A549 (cell line): ENCODE measurements at regions not wholly inside any gene's neighbourhood (a gene's known extent, or its start where the extent isn't known, plus 50 kb on each side); places are given as distances from the start of the nearest gene placed in this dataset.

Experiments
- ATAC-seq, 2 experiments: fragments of 200-7000 bp in 1 of 2; fragments of >200 bp in 1 of 2; cut with Nextera tagmentation in 1 of 2; cut with Tn5 transposase in 1 of 2; 3 replicates each; pipeline versions ENCODE4 v1.8.0 to v1.9.1; 2018 to 2020; ENCODE audit warnings: mild to moderate bottlenecking in 1 of 2, moderate library complexity in 1 of 2
- CTCF ChIA-PET: fragments of 300-600 bp; sonication (Branson Sonifier 250); formaldehyde crosslinking; extraction: SDS; loops from one replicate; lab custom pipeline; 2021; ENCODE audit warnings: antibody characterized with exemption, inconsistent platforms; lab: Yijun Ruan, JAX
- POLR2A ChIA-PET: fragments of 350-600 bp; formaldehyde crosslinking; extraction: SDS; loops from one replicate; lab custom pipeline; 2021; ENCODE audit warnings: antibody characterized with exemption, inconsistent platforms; lab: Yijun Ruan, JAX
- DNase-seq, 2 experiments: peaks; one replicate each; pipeline versions ENCODE4 v3.0.0 to v3.0.0-alpha.2; 2011 to 2016; ENCODE audit warnings: low read depth in 1 of 2, low spot score in 1 of 2
- FAIRE-seq: peaks from 2 replicates; lab custom pipeline; 2011; peaks lifted over from hg19 to GRCh38; lab: Jason Lieb, UNC
- H3K27ac ChIP-seq, 2 experiments: fragments of >200 bp; sonication (Bioruptor Twin); formaldehyde crosslinking; 3 replicates each; pipeline ENCODE4 v1.5.1; 2016 to 2017
- H3K4me1 ChIP-seq: fragments of >200 bp; sonication (Bioruptor Twin); formaldehyde crosslinking; 3 replicates; pipeline ENCODE4 v1.6.1; 2016
- H3K4me2 ChIP-seq: fragments of >200 bp; sonication (Bioruptor Twin); formaldehyde crosslinking; 3 replicates; pipeline ENCODE4 v1.6.1; 2016
- H3K4me3 ChIP-seq: fragments of >200 bp; sonication (Bioruptor Twin); formaldehyde crosslinking; 3 replicates; pipeline ENCODE4 v1.5.1; 2016
- H3K9me3 ChIP-seq: fragments of >200 bp; sonication (Bioruptor Twin); formaldehyde crosslinking; 3 replicates; pipeline ENCODE4 v1.6.1; 2016
- BHLHE40 ChIP-seq: IDR thresholded peaks from 2 replicates; pipeline ENCODE4 v1.6.1; 2012; ENCODE audit warnings: low read depth, low read length, inconsistent platforms
- CHD2 ChIP-seq: fragments of 150-350 bp; IDR thresholded peaks from 2 replicates; pipeline ENCODE4 v1.6.1; 2014; ENCODE audit warnings: low read length; ENCODE audit not compliant: partially characterized antibody
- CTCF ChIP-seq: fragments of >200 bp; sonication (Bioruptor Twin); formaldehyde crosslinking; IDR thresholded peaks from 3 replicates; pipeline ENCODE4 v1.5.1; 2016
- EHF ChIP-seq: fragments of 250-450 bp; sonication (Bioruptor Pico); IDR thresholded peaks from 2 replicates; pipeline ENCODE4 v1.5.0; 2020; ENCODE audit warnings: mild to moderate bottlenecking
- ELK1 ChIP-seq: fragments of 150-350 bp; IDR thresholded peaks from 2 replicates; pipeline ENCODE4 v1.6.1; 2014; ENCODE audit warnings: low read depth, mild to moderate bottlenecking, low read length
- ESRRA ChIP-seq: fragments of 150-350 bp; IDR thresholded peaks from 2 replicates; pipeline ENCODE4 v1.6.1; 2014; ENCODE audit warnings: mild to moderate bottlenecking, low read length, borderline replicate concordance
- FOSL2 ChIP-seq, 2 experiments: fragments of 450-650 bp in 1 of 2; fragments of >200 bp in 1 of 2; sonication (Bioruptor Twin) in 1 of 2; formaldehyde crosslinking; IDR thresholded peaks; 2 replicates each; pipeline versions ENCODE4 v1.5.0 to v1.6.1; 2016 to 2020; ENCODE audit warnings: mild to moderate bottlenecking in 1 of 2, moderate library complexity in 1 of 2
- GATA3 ChIP-seq: IDR thresholded peaks from 2 replicates; pipeline ENCODE4 v1.6.1; 2012; ENCODE audit warnings: borderline replicate concordance
- HOXA7 ChIP-seq: fragments of 250-450 bp; sonication (Bioruptor Pico); IDR thresholded peaks from 2 replicates; pipeline ENCODE4 v1.5.0; 2020; ENCODE audit warnings: mild to moderate bottlenecking, moderate library complexity
- HOXB13 ChIP-seq: fragments of 250-450 bp; sonication (Bioruptor Pico); IDR thresholded peaks from 2 replicates; pipeline ENCODE4 v1.5.0; 2020; ENCODE audit warnings: low read depth, mild to moderate bottlenecking, moderate library complexity
- HOXB5 ChIP-seq: fragments of 250-450 bp; sonication (Bioruptor Pico); IDR thresholded peaks from 2 replicates; pipeline ENCODE4 v1.5.0; 2020; ENCODE audit warnings: mild to moderate bottlenecking, moderate library complexity
- JUNB ChIP-seq: fragments of >200 bp; sonication (Bioruptor Twin); formaldehyde crosslinking; IDR thresholded peaks from 2 replicates; pipeline ENCODE4 v1.6.1; 2016
- KDM1A ChIP-seq: fragments of 200-600 bp; sonication (generic); IDR thresholded peaks from 2 replicates; pipeline ENCODE4 v1.6.1; 2016; ENCODE audit warnings: low read depth, mild to moderate bottlenecking
- KDM5A ChIP-seq: fragments of 200-600 bp; sonication (generic); IDR thresholded peaks from 2 replicates; pipeline ENCODE4 v1.6.1; 2016; ENCODE audit warnings: antibody characterized with exemption, mild to moderate bottlenecking
- MYC ChIP-seq: IDR thresholded peaks from 2 replicates; pipeline ENCODE4 v1.6.1; 2012; ENCODE audit warnings: mild to moderate bottlenecking, inconsistent platforms, low read length, improper control_type of control experiment, borderline replicate concordance
- NFE2L2 ChIP-seq: fragments of 150-350 bp; conservative IDR thresholded peaks from 2 replicates; pipeline ENCODE4 v1.6.1; 2014; ENCODE audit warnings: low read length
- PBX3 ChIP-seq: IDR thresholded peaks from 2 replicates; pipeline ENCODE4 v1.6.1; 2012
- PHF8 ChIP-seq: fragments of 200-600 bp; sonication (generic); IDR thresholded peaks from 2 replicates; pipeline ENCODE4 v1.6.1; 2016; ENCODE audit warnings: low read depth, mild to moderate bottlenecking, antibody characterized with exemption, moderate library complexity, borderline replicate concordance
- RARB ChIP-seq: fragments of 250-450 bp; sonication (Bioruptor Pico); IDR thresholded peaks from 2 replicates; pipeline ENCODE4 v1.8.0; 2021; ENCODE audit warnings: mild to moderate bottlenecking, moderate library complexity
- RFX5 ChIP-seq: fragments of 450-650 bp; IDR thresholded peaks from 2 replicates; pipeline ENCODE4 v1.7.1; 2014; ENCODE audit warnings: antibody characterized with exemption, mild to moderate bottlenecking, moderate library complexity
- SREBF2 ChIP-seq: fragments of 450-650 bp; IDR thresholded peaks from 2 replicates; pipeline ENCODE4 v1.6.1; 2014; ENCODE audit warnings: mild to moderate bottlenecking, moderate library complexity
- WGBS: methylation state at CpG from one replicate; pipeline ENCODE4 v1.1.6; 2017; ENCODE audit errors: missing lambda C conversion rate; 5-methylcytosine and 5-hydroxymethylcytosine counted together

DNA sequence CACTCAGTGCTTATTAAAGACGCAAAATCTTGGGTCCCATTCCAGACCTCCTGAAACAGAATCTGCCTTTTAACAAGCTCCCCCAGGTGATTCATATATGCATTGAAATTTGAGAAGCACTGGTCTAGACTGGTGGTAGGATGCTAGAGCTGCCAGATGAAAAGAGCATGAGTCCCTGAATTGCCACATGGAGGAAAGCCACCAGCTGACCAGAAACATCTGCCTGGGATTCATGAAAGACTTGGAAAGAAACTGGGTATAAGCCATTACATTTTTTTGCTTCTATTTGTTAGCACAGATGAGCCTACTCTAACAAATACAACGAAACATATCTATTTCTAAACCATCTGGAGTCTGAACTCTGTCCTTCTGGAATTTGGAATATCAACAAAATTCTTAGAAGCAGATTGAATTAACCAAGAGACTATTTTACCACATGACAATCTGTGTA, 228.9 kb downstream of the RBM43 start:
- WGBS: 33% methylated on average over 2 of the region's 2 CpGs
- Histone ChIP-seq H3K4me2 (no peak overlapping the region), H3K4me3 (no peak overlapping the region), H3K9me3 (no peaks in the 10 kb centered on the region), H3K4me1 (no peaks in the 10 kb centered on the region), H3K27ac (no peak overlapping the region)
- no peak for ATAC-seq
- CTCF ChIA-PET: interaction anchor here (1.0 to 1.3 kb wide), 3 partner anchors 14 to 185 kb away, joined by 3 to 4 read pairs (median 4); no protein-coding TSS in a partner anchor
- POLR2A ChIA-PET: no interaction called here
- TF ChIP-seq FOSL2 (IDR thresholded peaks at IDR 0.05) (no peak), FOSL2 (CRISPR knock-in tag; IDR thresholded peaks at IDR 0.05) (no peak), HOXB5 (no peak), MYC (no peak), KDM1A (no peak), ESRRA (no peak), HOXB13 (no peak), SREBF2 (no peak), NFE2L2 (no peak), HOXA7 (CRISPR knock-in tag) (no peak), PBX3 (no peak), BHLHE40 (no peak), GATA3 (no peak), KDM5A (no peak), EHF (CRISPR knock-in tag) (no peak), PHF8 (no peak), RFX5 (no peak), JUNB (no peak), CHD2 (no peak), RARB (CRISPR knock-in tag) (no peak)
- no peak for DNase-seq
- no peak for FAIRE-seq

DNA sequence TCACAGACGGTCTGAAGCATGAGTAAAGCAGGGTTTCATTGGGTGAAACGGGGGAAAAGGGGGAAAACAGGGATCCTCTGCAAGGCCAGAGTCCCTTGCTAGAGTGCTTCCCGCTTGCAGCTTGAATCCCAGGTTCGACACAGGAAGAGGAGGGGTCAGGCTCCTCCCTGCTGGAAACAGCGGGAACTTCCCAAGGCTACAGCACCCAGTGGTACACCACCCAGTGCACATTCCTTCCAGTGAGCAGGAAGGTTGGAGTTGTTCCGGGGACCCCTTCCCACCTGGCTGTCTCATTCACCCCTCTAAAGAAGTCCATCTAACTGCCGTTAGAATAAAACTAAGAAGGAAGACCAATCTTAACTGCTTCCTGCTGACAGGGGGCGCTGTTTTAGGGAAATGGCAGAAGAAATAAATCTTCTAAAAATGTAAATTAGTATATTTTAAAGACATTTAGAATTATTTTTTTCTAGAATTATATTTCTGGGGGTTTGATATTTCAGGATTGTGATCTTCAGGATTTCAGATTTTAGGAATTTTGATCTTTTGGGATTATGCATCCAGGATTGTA, 230.9 kb downstream of the RBM43 start:
- FAIRE-seq (no peak), ATAC-seq (no peak; a peak in 1 of 6 replicates), DNase-seq (peak in 1 of 2 experiments; percentile 13)
- WGBS: 30% methylated on average over 8 of the region's 8 CpGs
- CTCF ChIA-PET: no interaction called here
- Histone ChIP-seq H3K4me3 (no peak overlapping the region), H3K4me1 (no peaks in the 10 kb centered on the region), H3K9me3 (no peaks in the 10 kb centered on the region), H3K4me2 (no peak overlapping the region), H3K27ac (no peak overlapping the region)
- POLR2A ChIA-PET: no interaction called here
- TF ChIP-seq ELK1 (no peak), CTCF (0 out of 3 replicates have a peak, but pooled peaks have one; percentile 17)
